ENCODE measurements at regions not wholly inside any gene's neighbourhood (a gene's known extent, or its start where the extent isn't known, plus 50 kb on each side); places are given as distances from the start of the nearest gene placed in this dataset.

DNA sequence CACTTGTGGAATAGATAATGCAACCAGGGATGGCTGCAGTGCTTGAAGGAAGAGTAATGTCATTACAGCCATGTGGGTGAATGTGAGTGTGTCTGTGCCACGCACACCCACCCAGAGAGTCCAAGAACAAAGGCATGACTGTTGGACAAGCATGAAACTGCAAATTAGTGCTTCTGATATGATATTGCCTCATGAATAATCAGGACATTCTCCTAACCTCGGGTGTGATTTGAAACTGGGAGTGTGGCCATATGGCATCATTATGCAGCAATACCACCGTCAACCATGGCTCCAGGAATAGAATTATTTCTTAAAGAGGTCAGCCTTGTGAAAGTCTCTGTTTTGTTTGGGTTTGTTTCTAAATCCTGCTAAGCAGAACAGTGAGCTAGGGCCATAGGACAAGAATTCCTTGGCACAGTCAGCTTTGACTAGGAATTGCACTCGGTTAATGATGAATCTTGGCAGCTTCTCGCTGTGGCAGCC, 678.0 kb upstream of the RAB6C start:
- H3K36me3 ChIP-seq (replicated peaks; ENCODE audit: insufficient read depth, low read length), result no peaks in the 10 kb centered on the region
- TF ChIP-seq EZH2 (optimal IDR thresholded peaks at IDR 0.05; ENCODE audit: low read depth, low read length) (no peak), EZH2phosphoT487 (IDR thresholded peaks at IDR 0.05; ENCODE audit: low read length) (no peak)
- TF ChIP-seq, protein P1, sequence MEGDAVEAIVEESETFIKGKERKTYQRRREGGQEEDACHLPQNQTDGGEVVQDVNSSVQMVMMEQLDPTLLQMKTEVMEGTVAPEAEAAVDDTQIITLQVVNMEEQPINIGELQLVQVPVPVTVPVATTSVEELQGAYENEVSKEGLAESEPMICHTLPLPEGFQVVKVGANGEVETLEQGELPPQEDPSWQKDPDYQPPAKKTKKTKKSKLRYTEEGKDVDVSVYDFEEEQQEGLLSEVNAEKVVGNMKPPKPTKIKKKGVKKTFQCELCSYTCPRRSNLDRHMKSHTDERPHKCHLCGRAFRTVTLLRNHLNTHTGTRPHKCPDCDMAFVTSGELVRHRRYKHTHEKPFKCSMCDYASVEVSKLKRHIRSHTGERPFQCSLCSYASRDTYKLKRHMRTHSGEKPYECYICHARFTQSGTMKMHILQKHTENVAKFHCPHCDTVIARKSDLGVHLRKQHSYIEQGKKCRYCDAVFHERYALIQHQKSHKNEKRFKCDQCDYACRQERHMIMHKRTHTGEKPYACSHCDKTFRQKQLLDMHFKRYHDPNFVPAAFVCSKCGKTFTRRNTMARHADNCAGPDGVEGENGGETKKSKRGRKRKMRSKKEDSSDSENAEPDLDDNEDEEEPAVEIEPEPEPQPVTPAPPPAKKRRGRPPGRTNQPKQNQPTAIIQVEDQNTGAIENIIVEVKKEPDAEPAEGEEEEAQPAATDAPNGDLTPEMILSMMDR (IDR thresholded peaks at IDR 0.05; ENCODE audit: low read length), result no peak
- no peaks in the 10 kb centered on the region for H3K9me3 ChIP-seq (replicated peaks; ENCODE audit: insufficient read depth, low read length)
- no peaks in the 10 kb centered on the region for H3K79me2 ChIP-seq (ENCODE audit: low read length)
- no peak overlapping the region for H3K4me3 ChIP-seq (ENCODE audit: low read length)
- H3K9me2 ChIP-seq (replicated peaks; ENCODE audit: insufficient read depth, low read length), result no peaks in the 10 kb centered on the region
- no peak overlapping the region for H2AFZ ChIP-seq (ENCODE audit: low read length)
- no peak for DNase-seq
- H3K27me3 ChIP-seq (replicated peaks; ENCODE audit: insufficient read depth, low read length), result no peaks in the 10 kb centered on the region
- H3K27ac ChIP-seq (ENCODE audit: low read length), result no peak overlapping the region
- no peak overlapping the region for H3K9ac ChIP-seq (ENCODE audit: low read length)
- no peak overlapping the region for H3K4me2 ChIP-seq (ENCODE audit: low read depth, low read length)
- H3K4me1 ChIP-seq (ENCODE audit: low read length), result no peaks in the 10 kb centered on the region
- no peaks in the 10 kb centered on the region for H4K20me1 ChIP-seq (ENCODE audit: insufficient read depth, low read length)
- H3F3A ChIP-seq (ENCODE audit: insufficient read depth, low read length), result no peaks in the 10 kb centered on the region

DNA sequence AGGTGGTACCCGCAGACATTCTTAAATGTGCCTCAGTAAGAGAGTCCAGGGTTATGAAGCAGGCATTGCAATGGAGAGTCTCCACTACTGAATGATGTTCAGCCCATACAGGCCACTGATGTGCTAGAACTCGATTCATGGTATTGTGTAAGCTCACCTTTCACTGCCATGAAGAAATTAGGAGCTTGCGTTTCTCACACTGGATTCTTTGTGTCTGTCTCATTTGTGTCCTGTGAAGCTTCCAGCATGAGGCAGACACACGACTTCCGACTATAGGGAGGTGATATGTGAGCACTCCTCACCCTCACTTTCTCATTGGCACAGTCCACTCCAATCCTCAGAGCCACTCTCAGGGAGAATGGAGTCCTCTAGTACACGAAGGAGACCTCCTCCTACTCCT, 677.4 kb upstream of the RAB6C start:
- no peak overlapping the region for H3K4me2 ChIP-seq (ENCODE audit: low read depth, low read length)
- H3K9me3 ChIP-seq (replicated peaks; ENCODE audit: insufficient read depth, low read length), result no peaks in the 10 kb centered on the region
- no peaks in the 10 kb centered on the region for H3K79me2 ChIP-seq (ENCODE audit: low read length)
- TF ChIP-seq EZH2 (optimal IDR thresholded peaks at IDR 0.05; ENCODE audit: low read depth, low read length), result no peak
- TF ChIP-seq, protein P1 (IDR thresholded peaks at IDR 0.05; ENCODE audit: low read length), result no peak
- H3K9me2 ChIP-seq (replicated peaks; ENCODE audit: insufficient read depth, low read length), result no peaks in the 10 kb centered on the region
- H3K9ac ChIP-seq (ENCODE audit: low read length), result no peak overlapping the region
- H3K4me3 ChIP-seq (ENCODE audit: low read length), result no peak overlapping the region
- no peak overlapping the region for H2AFZ ChIP-seq (ENCODE audit: low read length)
- no peak overlapping the region for H3K27ac ChIP-seq (ENCODE audit: low read length)
- no peak for DNase-seq
- no peaks in the 10 kb centered on the region for H3K36me3 ChIP-seq (replicated peaks; ENCODE audit: insufficient read depth, low read length)
- H3K27me3 ChIP-seq (replicated peaks; ENCODE audit: insufficient read depth, low read length), result no peaks in the 10 kb centered on the region
- no peaks in the 10 kb centered on the region for H3F3A ChIP-seq (ENCODE audit: insufficient read depth, low read length)
- no peaks in the 10 kb centered on the region for H3K4me1 ChIP-seq (ENCODE audit: low read length)
- no peaks in the 10 kb centered on the region for H4K20me1 ChIP-seq (ENCODE audit: insufficient read depth, low read length)

DNA sequence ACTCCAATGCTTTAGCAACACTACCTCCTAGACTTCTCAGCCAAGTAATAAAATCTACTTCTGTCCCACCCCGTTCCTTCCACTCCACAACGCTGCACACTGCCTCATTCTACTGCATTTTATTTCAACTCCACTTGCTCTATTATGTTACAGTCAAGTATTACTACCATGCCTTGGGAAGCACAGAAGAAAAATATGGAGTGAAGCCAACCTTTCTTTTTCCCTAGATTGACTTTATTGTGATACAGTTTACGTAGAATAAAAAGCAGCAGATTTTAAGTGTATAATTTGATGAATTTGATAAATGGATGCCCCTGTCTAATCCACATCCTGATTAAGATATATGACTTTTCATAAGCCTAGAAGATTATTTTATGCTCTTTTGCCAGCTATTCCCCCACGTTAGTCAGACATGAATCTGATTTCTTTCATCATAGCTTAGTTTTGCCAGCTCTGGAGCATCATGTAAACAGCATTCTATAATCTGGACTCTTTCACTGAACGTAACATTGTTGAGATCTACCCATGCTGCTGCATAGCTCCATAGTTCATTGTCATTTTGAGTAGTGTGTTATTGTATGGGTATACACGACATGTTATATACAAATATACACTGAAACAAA, 676.8 kb upstream of the RAB6C start:
- no peaks in the 10 kb centered on the region for H3K4me1 ChIP-seq (ENCODE audit: low read length)
- H3K36me3 ChIP-seq (replicated peaks; ENCODE audit: insufficient read depth, low read length), result no peaks in the 10 kb centered on the region
- no peak overlapping the region for H3K27ac ChIP-seq (ENCODE audit: low read length)
- H3K9me2 ChIP-seq (replicated peaks; ENCODE audit: insufficient read depth, low read length), result no peaks in the 10 kb centered on the region
- H3K9ac ChIP-seq (ENCODE audit: low read length), result no peak overlapping the region
- H4K20me1 ChIP-seq (ENCODE audit: insufficient read depth, low read length), result no peaks in the 10 kb centered on the region
- H2AFZ ChIP-seq (ENCODE audit: low read length), result no peak overlapping the region
- TF ChIP-seq EZH2phosphoT487 (IDR thresholded peaks at IDR 0.05; ENCODE audit: low read length) (no peak), EZH2 (optimal IDR thresholded peaks at IDR 0.05; ENCODE audit: low read depth, low read length) (no peak)
- TF ChIP-seq, protein P1 (IDR thresholded peaks at IDR 0.05; ENCODE audit: low read length), result no peak
- no peak overlapping the region for H3K4me2 ChIP-seq (ENCODE audit: low read depth, low read length)
- no peaks in the 10 kb centered on the region for H3K79me2 ChIP-seq (ENCODE audit: low read length)
- H3K9me3 ChIP-seq (replicated peaks; ENCODE audit: insufficient read depth, low read length), result no peaks in the 10 kb centered on the region
- H3K27me3 ChIP-seq (replicated peaks; ENCODE audit: insufficient read depth, low read length), result no peaks in the 10 kb centered on the region
- DNase-seq, result no peak
- H3K4me3 ChIP-seq (ENCODE audit: low read length), result no peak overlapping the region
- no peaks in the 10 kb centered on the region for H3F3A ChIP-seq (ENCODE audit: insufficient read depth, low read length)
